Colon (tissue), 2 donors: ENCODE measurements at regions not wholly inside any gene's neighbourhood (a gene's known extent, or its start where the extent isn't known, plus 50 kb on each side); places are given as distances from the start of the nearest gene placed in this dataset.
"Not testable (repeated sequence)": the region's sequence is repeated elsewhere in the genome, so short reads cannot be mapped to it uniquely, and the experiment has no call there.

Experiments used
- FAIRE-seq: peaks from 2 replicates; lab custom pipeline; 2012; peaks lifted over from hg19 to GRCh38; lab: Jason Lieb, UNC
- donor health status: control.
- donor health status: control.

GRCh38 chr1:232346844-232347243 lies 283.1 kb downstream of the SIPA1L2 start:
- FAIRE-seq = no peak

GRCh38 chr1:232344791-232345399 lies 285.0 kb downstream of the SIPA1L2 start:
- no peak for FAIRE-seq

GRCh38 chr1:232344186-232344585 lies 285.7 kb downstream of the SIPA1L2 start:
- FAIRE-seq = not testable (repeated sequence)

GRCh38 chr1:232340446-232340845 lies 289.5 kb downstream of the SIPA1L2 start:
- no peak for FAIRE-seq

GRCh38 chr1:232339073-232339472 lies 290.9 kb downstream of the SIPA1L2 start:
- no peak for FAIRE-seq

- FAIRE-seq = no peak
Observed at GRCh38 chr1:232335741-232336293, 294.1 kb downstream of the SIPA1L2 start.

- FAIRE-seq = no peak
Observed at GRCh38 chr1:232335261-232335660, 294.7 kb downstream of the SIPA1L2 start.

- FAIRE-seq = no peak
Observed at GRCh38 chr1:232334811-232335210, 295.1 kb downstream of the SIPA1L2 start.

GRCh38 chr1:232334246-232334645 lies 295.7 kb downstream of the SIPA1L2 start:
- no peak for FAIRE-seq

- no peak for FAIRE-seq
Observed at GRCh38 chr1:232333419-232333767, 296.5 kb downstream of the SIPA1L2 start.

GRCh38 chr1:232332710-232333418 lies 297.1 kb downstream of the SIPA1L2 start:
- not testable (repeated sequence) for FAIRE-seq

GRCh38 chr1:232329103-232329813 lies 300.7 kb downstream of the SIPA1L2 start:
- no peak for FAIRE-seq

GRCh38 chr1:232328486-232329102 lies 301.3 kb downstream of the SIPA1L2 start:
- FAIRE-seq = no peak

GRCh38 chr1:232327899-232328298 lies 302.0 kb downstream of the SIPA1L2 start:
- FAIRE-seq = no peak

GRCh38 chr1:232327269-232327668 lies 302.7 kb downstream of the SIPA1L2 start:
- FAIRE-seq = no peak

- FAIRE-seq = no peak
Observed at GRCh38 chr1:232322162-232322734, 307.7 kb downstream of the SIPA1L2 start.

GRCh38 chr1:232319518-232320210 lies 310.3 kb downstream of the SIPA1L2 start:
- FAIRE-seq = no peak

GRCh38 chr1:232319072-232319471 lies 310.9 kb downstream of the SIPA1L2 start:
- FAIRE-seq = no peak

GRCh38 chr1:232318143-232318542 lies 311.8 kb downstream of the SIPA1L2 start:
- no peak for FAIRE-seq

- no peak for FAIRE-seq
Observed at GRCh38 chr1:232317350-232317749, 312.6 kb downstream of the SIPA1L2 start.

GRCh38 chr1:232316864-232317263 lies 313.1 kb downstream of the SIPA1L2 start:
- no peak for FAIRE-seq

GRCh38 chr1:232313876-232314275 lies 316.1 kb downstream of the SIPA1L2 start:
- not testable (repeated sequence) for FAIRE-seq
